Endothelial cell of umbilical vein (primary cell): ENCODE measurements at regions not wholly inside any gene's neighbourhood (a gene's known extent, or its start where the extent isn't known, plus 50 kb on each side); places are given as distances from the start of the nearest gene placed in this dataset.

Experiments used
- JUN ChIP-seq: IDR thresholded peaks from 2 replicates; pipeline ENCODE4 v1.6.1; 2011; ENCODE audit warnings: borderline replicate concordance, low read depth; ENCODE audit not compliant: insufficient read length, insufficient read depth
- POLR2A ChIP-seq: IDR thresholded peaks from 2 replicates; pipeline ENCODE4 v1.6.1; 2012; ENCODE audit warnings: low read depth, mild to moderate bottlenecking, control low read depth, low read length
- POLR2AphosphoS5 ChIP-seq: IDR thresholded peaks from 2 replicates; pipeline ENCODE4 v1.6.1; 2012; ENCODE audit warnings: low read depth, mild to moderate bottlenecking, control low read depth, low read length, moderate library complexity; ENCODE audit not compliant: insufficient read depth
- TF ChIP-seq, protein P1 (sequence below), 2 donors: IDR thresholded peaks; 1 replicate in 1 of 2; 2 replicates in 1 of 2; pipeline ENCODE4 v1.5.1; 2011; ENCODE audit warnings: low read length in 2 of 2, mild to moderate bottlenecking in 2 of 2, moderate library complexity in 2 of 2, control low read depth in 1 of 2, inconsistent platforms in 1 of 2, low read depth in 1 of 2; ENCODE audit not compliant: insufficient read depth in 1 of 2; ENCODE audit errors: extremely low read depth in 1 of 2

DNA sequence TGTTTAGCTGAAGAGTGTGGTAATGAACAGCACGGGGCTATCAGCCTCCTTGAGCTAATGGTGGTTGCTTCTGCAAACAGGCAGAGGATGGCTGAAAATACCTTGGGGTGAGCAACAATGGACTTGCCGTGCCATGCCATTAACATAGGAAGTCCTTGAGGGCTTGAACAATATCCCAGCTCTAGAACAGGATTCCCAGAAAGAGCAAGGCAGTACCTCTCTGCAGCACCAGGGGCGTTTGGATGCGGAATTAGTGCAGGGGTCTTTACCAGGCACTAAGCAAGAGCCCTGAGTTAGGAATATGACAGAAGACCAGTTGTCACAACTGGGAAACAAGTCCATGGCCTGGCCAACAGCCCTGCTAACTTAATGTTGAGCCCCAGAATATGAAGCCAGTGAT is 143.2 kb upstream of the COBL start:
- TF ChIP-seq POLR2AphosphoS5 (no peak), JUN (no peak), POLR2A (no peak)
- TF ChIP-seq, protein P1, sequence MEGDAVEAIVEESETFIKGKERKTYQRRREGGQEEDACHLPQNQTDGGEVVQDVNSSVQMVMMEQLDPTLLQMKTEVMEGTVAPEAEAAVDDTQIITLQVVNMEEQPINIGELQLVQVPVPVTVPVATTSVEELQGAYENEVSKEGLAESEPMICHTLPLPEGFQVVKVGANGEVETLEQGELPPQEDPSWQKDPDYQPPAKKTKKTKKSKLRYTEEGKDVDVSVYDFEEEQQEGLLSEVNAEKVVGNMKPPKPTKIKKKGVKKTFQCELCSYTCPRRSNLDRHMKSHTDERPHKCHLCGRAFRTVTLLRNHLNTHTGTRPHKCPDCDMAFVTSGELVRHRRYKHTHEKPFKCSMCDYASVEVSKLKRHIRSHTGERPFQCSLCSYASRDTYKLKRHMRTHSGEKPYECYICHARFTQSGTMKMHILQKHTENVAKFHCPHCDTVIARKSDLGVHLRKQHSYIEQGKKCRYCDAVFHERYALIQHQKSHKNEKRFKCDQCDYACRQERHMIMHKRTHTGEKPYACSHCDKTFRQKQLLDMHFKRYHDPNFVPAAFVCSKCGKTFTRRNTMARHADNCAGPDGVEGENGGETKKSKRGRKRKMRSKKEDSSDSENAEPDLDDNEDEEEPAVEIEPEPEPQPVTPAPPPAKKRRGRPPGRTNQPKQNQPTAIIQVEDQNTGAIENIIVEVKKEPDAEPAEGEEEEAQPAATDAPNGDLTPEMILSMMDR (IDR thresholded peaks at IDR 0.05; ENCODE audit: extremely low read depth in 1 of 2, insufficient read depth in 1 of 2, low read depth in 1 of 2, low read length in 2 of 2) = no peak
